ENCODE measurements at regions not wholly inside any gene's neighbourhood (a gene's known extent, or its start where the extent isn't known, plus 50 kb on each side); places are given as distances from the start of the nearest gene placed in this dataset.

GRCh38 chr5:92559331-92559730 lies 1021.7 kb downstream of the NR2F1-AS1 start:
- DNase-seq (ENCODE audit: low read depth): no peak
- TF ChIP-seq CTCF (IDR thresholded peaks at IDR 0.05; ENCODE audit: control insufficient read depth, insufficient read depth, low read depth, low read length, missing control alignments): no peak
- H3K4me3 ChIP-seq (ENCODE audit: control insufficient read depth, low read depth, low read length): no peak overlapping the region

- TF ChIP-seq CTCF (IDR thresholded peaks at IDR 0.05; ENCODE audit: control insufficient read depth, insufficient read depth, low read depth, low read length, missing control alignments): no peak
- DNase-seq (ENCODE audit: low read depth): no peak
- no peak overlapping the region for H3K4me3 ChIP-seq (ENCODE audit: control insufficient read depth, low read depth, low read length)
Measured at GRCh38 chr5:92556747-92557146, 1024.3 kb downstream of the NR2F1-AS1 start.

- no peak for TF ChIP-seq CTCF (IDR thresholded peaks at IDR 0.05; ENCODE audit: control insufficient read depth, insufficient read depth, low read depth, low read length, missing control alignments)
Measured at GRCh38 chr5:92554447-92555085, 1026.5 kb downstream of the NR2F1-AS1 start.

GRCh38 chr5:92553326-92553725 lies 1027.7 kb downstream of the NR2F1-AS1 start:
- no peak overlapping the region for H3K4me3 ChIP-seq (ENCODE audit: control insufficient read depth, low read depth, low read length)
- DNase-seq (ENCODE audit: low read depth): no peak
- TF ChIP-seq CTCF (IDR thresholded peaks at IDR 0.05; ENCODE audit: control insufficient read depth, insufficient read depth, low read depth, low read length, missing control alignments): no peak

More at GRCh38 chr5:92554447-92555085, 1026.5 kb downstream of the NR2F1-AS1 start:
- no peak for DNase-seq (ENCODE audit: low read depth)
- no peak overlapping the region for H3K4me3 ChIP-seq (ENCODE audit: control insufficient read depth, low read depth, low read length)

GRCh38 chr5:92552206-92553160 lies 1028.5 kb downstream of the NR2F1-AS1 start:
- TF ChIP-seq CTCF (IDR thresholded peaks at IDR 0.05; ENCODE audit: control insufficient read depth, insufficient read depth, low read depth, low read length, missing control alignments): no peak
- peak; percentile 100 for DNase-seq (ENCODE audit: low read depth)
- H3K4me3 ChIP-seq (ENCODE audit: control insufficient read depth, low read depth, low read length): no peak overlapping the region

DNA sequence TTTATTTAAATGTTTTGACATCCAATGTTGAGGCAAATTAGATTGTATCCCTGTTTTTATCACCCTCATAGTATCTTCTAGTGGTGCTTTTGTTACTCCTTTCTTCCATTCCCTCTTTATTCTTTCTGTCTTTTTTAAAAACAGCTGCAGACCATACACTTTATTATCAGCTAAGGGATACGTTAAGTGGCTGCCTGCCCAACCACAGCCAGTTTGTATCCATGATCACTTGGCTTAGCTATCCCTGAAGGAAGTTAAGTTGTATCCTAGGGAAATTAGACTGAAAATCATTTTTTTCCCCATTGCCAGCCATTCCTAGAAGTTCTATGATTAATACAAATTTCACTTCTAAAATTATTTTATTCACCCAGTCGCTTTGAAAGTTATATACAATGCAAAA lies 1032.7 kb downstream of the NR2F1-AS1 start:
- H3K4me3 ChIP-seq (ENCODE audit: control insufficient read depth, low read depth, low read length): no peak overlapping the region
- TF ChIP-seq CTCF (IDR thresholded peaks at IDR 0.05; ENCODE audit: control insufficient read depth, insufficient read depth, low read depth, low read length, missing control alignments): no peak
- no peak for DNase-seq (ENCODE audit: low read depth)

Measured in AG09309 (cell line).